GM12891 (cell line): ENCODE measurements at regions not wholly inside any gene's neighbourhood (a gene's known extent, or its start where the extent isn't known, plus 50 kb on each side); places are given as distances from the start of the nearest gene placed in this dataset.
"Not testable (repeated sequence)": the region's sequence is repeated elsewhere in the genome, so short reads cannot be mapped to it uniquely, and the experiment has no call there.

ENCODE experiments used
- DNase-seq: peaks from one replicate; pipeline ENCODE4 v3.0.0; 2011; ENCODE audit warnings: low spot score; ENCODE audit not compliant: insufficient read length
- FAIRE-seq: peaks from 2 replicates; lab custom pipeline; 2011; peaks lifted over from hg19 to GRCh38; lab: Jason Lieb, UNC
- PAX5 ChIP-seq: IDR thresholded peaks from 2 replicates; pipeline ENCODE4 v1.6.1; 2011; ENCODE audit warnings: low read length, moderate library complexity, mild to moderate bottlenecking; ENCODE audit not compliant: insufficient read depth, severe bottlenecking
- POLR2A ChIP-seq: IDR thresholded peaks from 2 replicates; pipeline ENCODE4 v1.6.1; 2011; ENCODE audit warnings: low read depth, low read length, control low read depth
- POLR2AphosphoS5 ChIP-seq: IDR thresholded peaks from 2 replicates; pipeline ENCODE4 v1.6.1; 2011; ENCODE audit warnings: low read depth, low read length, control low read depth
- POU2F2 ChIP-seq: IDR thresholded peaks from 2 replicates; pipeline ENCODE4 v1.6.1; 2011; ENCODE audit warnings: low read depth, mild to moderate bottlenecking, control low read depth, low read length, moderate library complexity
- SPI1 ChIP-seq: IDR thresholded peaks from 2 replicates; pipeline ENCODE4 v1.6.1; 2011; ENCODE audit warnings: low read depth, low read length, control low read depth
- TAF1 ChIP-seq: IDR thresholded peaks from 2 replicates; pipeline ENCODE4 v1.6.1; 2011; ENCODE audit warnings: low read depth, low read length, control low read depth

- TF ChIP-seq POLR2A (no peak), PAX5 (no peak), SPI1 (no peak), POU2F2 (no peak), TAF1 (no peak), POLR2AphosphoS5 (no peak)
Measured at GRCh38 chr22:22193923-22194322, 50.7 kb upstream of the VPREB1 start.

GRCh38 chr22:22193462-22193861 is 51.1 kb upstream of the VPREB1 start:
- DNase-seq, FAIRE-seq: not testable (repeated sequence)

More at GRCh38 chr22:22193923-22194322, 50.7 kb upstream of the VPREB1 start:
- no peak for DNase-seq
- FAIRE-seq: no peak

GRCh38 chr22:22193006-22193405 is 51.6 kb upstream of the VPREB1 start:
- DNase-seq, FAIRE-seq: not testable (repeated sequence)

GRCh38 chr22:22189796-22190195 is 54.8 kb upstream of the VPREB1 start:
- DNase-seq, FAIRE-seq: not testable (repeated sequence)

- FAIRE-seq, DNase-seq: not testable (repeated sequence)
Measured at GRCh38 chr22:22187863-22188262, 56.7 kb upstream of the VPREB1 start.

- FAIRE-seq: no peak
- no peak for TF ChIP-seq POU2F2
- no peak for TF ChIP-seq PAX5
- TF ChIP-seq TAF1: no peak
- TF ChIP-seq POLR2AphosphoS5: no peak
- no peak for TF ChIP-seq SPI1
- no peak for TF ChIP-seq POLR2A
- DNase-seq: no peak
Measured at GRCh38 chr22:22187299-22187698, 57.3 kb upstream of the VPREB1 start.

- no peak for TF ChIP-seq POLR2A
- no peak for TF ChIP-seq POU2F2
- TF ChIP-seq TAF1: no peak
- no peak for TF ChIP-seq PAX5
- TF ChIP-seq POLR2AphosphoS5: no peak
- TF ChIP-seq SPI1: no peak
- FAIRE-seq: no peak
- DNase-seq: no peak
Measured at GRCh38 chr22:22185844-22186499, 58.6 kb upstream of the VPREB1 start.

- TF ChIP-seq PAX5: no peak
- TF ChIP-seq TAF1: no peak
- TF ChIP-seq POU2F2: no peak
- no peak for TF ChIP-seq POLR2AphosphoS5
- no peak for TF ChIP-seq SPI1
- TF ChIP-seq POLR2A: no peak
Measured at GRCh38 chr22:22185217-22185616, 59.4 kb upstream of the VPREB1 start.

GRCh38 chr22:22184277-22184807 is 60.2 kb upstream of the VPREB1 start:
- TF ChIP-seq SPI1: no peak
- TF ChIP-seq POLR2AphosphoS5: no peak
- no peak for TF ChIP-seq PAX5
- TF ChIP-seq POU2F2: no peak
- TF ChIP-seq POLR2A: no peak
- TF ChIP-seq TAF1: no peak
- DNase-seq (no peak), FAIRE-seq (no peak)

More at GRCh38 chr22:22185217-22185616, 59.4 kb upstream of the VPREB1 start:
- no peak for DNase-seq
- FAIRE-seq: no peak

GRCh38 chr22:22182990-22183264 is 61.7 kb upstream of the VPREB1 start:
- FAIRE-seq (no peak), DNase-seq (no peak)
- TF ChIP-seq SPI1 (no peak), POLR2AphosphoS5 (no peak), POLR2A (no peak), PAX5 (no peak), POU2F2 (no peak), TAF1 (no peak)

- FAIRE-seq: no peak
- DNase-seq: no peak
- TF ChIP-seq TAF1 (no peak), POU2F2 (no peak), POLR2A (no peak), PAX5 (no peak)
Measured at GRCh38 chr22:22182218-22182989, 62.2 kb upstream of the VPREB1 start.
